ENCODE measurements at regions not wholly inside any gene's neighbourhood (a gene's known extent, or its start where the extent isn't known, plus 50 kb on each side); places are given as distances from the start of the nearest gene placed in this dataset.

- TF ChIP-seq POLR2A (IDR thresholded peaks at IDR 0.05; ENCODE audit: low read depth, low read length): no peak
- no peak for TF ChIP-seq POLR2AphosphoS5 (IDR thresholded peaks at IDR 0.05; ENCODE audit: low read depth, low read length)
Observed at GRCh38 chr2:74772046-74772445, 61.9 kb upstream of the HK2 start.

All from GM12892 (cell line).